ENCODE measurements at regions not wholly inside any gene's neighbourhood (a gene's known extent, or its start where the extent isn't known, plus 50 kb on each side); places are given as distances from the start of the nearest gene placed in this dataset.

DNA sequence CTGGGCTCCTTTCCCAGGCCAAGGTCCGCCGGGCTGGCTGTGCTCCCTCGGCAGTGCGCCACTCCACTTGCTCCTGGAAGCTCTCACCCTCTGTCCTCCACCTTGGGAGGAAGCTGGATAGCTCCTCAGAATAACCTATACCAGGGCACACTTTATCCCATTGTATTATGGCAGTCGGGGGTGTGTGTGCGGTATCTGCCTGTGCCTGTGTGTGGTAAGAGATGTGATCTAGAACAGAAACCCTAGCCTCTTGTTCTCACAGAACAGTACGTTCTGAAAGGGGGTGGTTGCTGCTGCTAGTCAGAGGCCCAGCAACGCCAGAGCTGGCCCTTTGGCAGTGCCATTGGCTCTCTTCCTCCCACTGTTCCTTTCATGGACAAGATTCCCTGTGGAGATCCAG is 168.4 kb downstream of the TBXT start:
- H3K4me3 ChIP-seq (ENCODE audit: low read depth, low read length), result no peak overlapping the region
- TF ChIP-seq, protein P1, sequence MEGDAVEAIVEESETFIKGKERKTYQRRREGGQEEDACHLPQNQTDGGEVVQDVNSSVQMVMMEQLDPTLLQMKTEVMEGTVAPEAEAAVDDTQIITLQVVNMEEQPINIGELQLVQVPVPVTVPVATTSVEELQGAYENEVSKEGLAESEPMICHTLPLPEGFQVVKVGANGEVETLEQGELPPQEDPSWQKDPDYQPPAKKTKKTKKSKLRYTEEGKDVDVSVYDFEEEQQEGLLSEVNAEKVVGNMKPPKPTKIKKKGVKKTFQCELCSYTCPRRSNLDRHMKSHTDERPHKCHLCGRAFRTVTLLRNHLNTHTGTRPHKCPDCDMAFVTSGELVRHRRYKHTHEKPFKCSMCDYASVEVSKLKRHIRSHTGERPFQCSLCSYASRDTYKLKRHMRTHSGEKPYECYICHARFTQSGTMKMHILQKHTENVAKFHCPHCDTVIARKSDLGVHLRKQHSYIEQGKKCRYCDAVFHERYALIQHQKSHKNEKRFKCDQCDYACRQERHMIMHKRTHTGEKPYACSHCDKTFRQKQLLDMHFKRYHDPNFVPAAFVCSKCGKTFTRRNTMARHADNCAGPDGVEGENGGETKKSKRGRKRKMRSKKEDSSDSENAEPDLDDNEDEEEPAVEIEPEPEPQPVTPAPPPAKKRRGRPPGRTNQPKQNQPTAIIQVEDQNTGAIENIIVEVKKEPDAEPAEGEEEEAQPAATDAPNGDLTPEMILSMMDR (IDR thresholded peaks at IDR 0.05; ENCODE audit: low read depth, low read length), result no peak

DNA sequence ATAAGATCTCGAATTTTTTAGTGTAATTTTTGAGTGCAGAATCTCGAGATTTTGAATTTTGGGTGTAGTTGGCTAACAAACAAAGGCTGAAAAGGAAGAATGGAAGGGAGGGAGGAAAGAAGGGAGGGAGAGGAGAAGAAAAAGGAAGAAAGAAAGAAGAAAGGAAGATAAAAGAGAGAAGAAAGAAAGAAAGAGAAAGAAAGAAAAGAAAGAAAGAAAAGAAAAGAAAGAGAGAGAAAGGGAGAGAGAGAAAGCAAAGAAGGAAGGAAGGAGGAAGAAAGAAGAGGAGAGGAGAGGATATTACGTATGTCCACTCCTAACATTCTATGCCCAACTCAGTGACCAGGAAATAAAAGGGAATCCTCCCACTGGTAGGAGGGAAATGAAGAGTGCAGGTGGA is 169.6 kb downstream of the TBXT start:
- no peak overlapping the region for H3K4me3 ChIP-seq (ENCODE audit: low read depth, low read length)
- TF ChIP-seq, protein P1 (IDR thresholded peaks at IDR 0.05; ENCODE audit: low read depth, low read length), result no peak

DNA sequence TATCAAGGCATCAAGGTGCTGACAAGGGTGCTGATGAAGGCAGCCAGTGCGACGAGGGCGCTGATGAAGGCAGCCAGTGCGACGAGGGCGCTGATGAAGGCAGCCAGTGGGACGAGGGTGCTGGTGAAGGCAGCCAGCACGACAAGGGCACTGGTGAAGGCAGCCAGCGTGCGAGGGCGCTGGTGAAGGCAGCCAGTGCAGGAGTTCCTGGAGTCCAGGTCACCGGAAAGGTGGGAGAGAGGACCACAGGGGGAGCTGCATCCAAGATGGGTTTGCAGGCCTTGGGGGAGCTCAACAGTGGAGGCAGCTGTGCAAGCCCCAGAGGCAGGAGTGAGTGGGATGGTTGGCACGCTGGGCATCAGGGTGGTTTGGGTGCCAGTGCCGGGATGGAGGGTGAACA is 176.3 kb downstream of the TBXT start:
- H3K4me3 ChIP-seq (ENCODE audit: low read depth, low read length), result no peak overlapping the region
- TF ChIP-seq, protein P1 (IDR thresholded peaks at IDR 0.05; ENCODE audit: low read depth, low read length), result no peak

DNA sequence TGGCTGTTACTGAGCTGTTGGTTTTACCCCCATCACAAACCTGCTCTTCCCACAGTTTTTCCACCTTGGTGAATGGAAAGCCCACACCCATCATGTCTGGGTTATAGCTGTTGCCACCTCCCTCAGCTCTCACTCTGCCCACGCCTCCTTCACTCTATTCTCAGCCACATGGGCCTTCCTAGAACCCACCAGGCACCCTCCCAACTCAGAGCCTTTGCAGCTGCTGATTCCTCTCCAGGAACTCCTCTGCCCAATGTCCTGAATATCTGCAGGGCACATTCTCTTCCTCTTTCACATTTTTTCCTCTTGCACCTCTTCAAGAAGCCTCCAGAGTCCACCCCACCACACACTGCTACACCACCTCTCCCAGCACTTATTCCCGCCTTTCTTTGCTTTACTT is 177.4 kb downstream of the TBXT start:
- no peak overlapping the region for H3K4me3 ChIP-seq (ENCODE audit: low read depth, low read length)
- TF ChIP-seq, protein P1 (IDR thresholded peaks at IDR 0.05; ENCODE audit: low read depth, low read length), result no peak

DNA sequence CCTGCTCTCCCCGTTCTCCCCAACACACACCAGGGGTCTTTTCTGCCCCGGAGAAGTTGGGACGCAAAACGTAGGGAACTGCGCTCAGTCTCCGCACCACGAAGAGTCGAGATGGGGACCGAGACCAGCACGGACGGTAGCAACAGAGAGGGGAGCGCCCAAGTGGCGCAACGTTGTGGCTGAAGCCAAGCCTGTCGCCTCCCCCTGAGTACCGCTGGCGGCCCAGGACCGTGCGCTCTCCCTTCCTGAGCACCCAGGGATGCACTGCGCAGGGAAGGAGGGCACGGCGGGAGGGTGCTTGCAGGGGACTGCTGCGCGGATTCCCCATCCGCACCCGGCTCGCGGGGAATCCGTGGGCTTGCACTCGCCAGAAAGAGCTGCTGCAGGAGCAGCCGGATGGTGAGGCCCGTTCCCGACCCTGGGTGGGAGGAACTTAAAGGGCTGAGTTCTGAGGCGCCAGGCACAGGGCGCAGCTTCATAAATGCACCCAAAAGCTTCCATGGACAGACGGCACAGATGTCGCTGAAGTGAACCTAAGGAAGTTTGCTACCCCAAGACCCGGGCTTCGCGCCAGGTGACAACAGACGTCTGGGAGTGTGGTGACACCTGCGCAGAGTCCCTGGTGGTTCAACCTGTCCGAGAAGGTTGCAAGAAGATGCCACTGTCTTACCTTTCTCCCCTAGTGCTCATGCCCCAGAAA is 178.7 kb downstream of the TBXT start:
- TF ChIP-seq, protein P1 (IDR thresholded peaks at IDR 0.05; ENCODE audit: low read depth, low read length), result no peak
- no peak overlapping the region; the same call in 1 of the 2 replicates for H3K4me3 ChIP-seq (ENCODE audit: low read depth, low read length)

DNA sequence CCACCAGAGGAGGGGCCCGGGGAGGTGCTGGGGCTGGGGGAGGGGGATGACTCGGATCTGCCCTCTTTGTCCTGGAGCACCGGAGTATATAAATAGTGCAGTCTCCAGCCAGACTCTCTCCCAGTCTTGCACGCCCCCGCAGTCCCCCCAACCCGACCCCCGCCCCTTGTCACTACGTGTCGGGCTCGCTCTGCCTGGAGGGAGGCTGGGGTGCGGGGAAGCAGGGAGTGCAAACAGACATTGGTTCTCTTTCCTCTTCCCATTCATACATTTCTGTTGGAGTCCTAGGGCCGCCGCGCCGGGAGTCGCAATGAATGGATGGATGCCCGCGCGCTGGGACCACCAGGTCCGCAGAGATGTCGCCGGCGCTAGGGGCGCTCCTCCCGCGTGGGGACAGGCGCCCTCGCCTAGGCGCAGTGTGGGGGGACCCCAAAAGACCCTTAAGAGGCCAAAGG is 179.3 kb downstream of the TBXT start:
- H3K4me3 ChIP-seq (ENCODE audit: low read depth, low read length), result peak overlapping the region; percentile 57
- TF ChIP-seq, protein P1 (IDR thresholded peaks at IDR 0.05; ENCODE audit: low read depth, low read length), result no peak

DNA sequence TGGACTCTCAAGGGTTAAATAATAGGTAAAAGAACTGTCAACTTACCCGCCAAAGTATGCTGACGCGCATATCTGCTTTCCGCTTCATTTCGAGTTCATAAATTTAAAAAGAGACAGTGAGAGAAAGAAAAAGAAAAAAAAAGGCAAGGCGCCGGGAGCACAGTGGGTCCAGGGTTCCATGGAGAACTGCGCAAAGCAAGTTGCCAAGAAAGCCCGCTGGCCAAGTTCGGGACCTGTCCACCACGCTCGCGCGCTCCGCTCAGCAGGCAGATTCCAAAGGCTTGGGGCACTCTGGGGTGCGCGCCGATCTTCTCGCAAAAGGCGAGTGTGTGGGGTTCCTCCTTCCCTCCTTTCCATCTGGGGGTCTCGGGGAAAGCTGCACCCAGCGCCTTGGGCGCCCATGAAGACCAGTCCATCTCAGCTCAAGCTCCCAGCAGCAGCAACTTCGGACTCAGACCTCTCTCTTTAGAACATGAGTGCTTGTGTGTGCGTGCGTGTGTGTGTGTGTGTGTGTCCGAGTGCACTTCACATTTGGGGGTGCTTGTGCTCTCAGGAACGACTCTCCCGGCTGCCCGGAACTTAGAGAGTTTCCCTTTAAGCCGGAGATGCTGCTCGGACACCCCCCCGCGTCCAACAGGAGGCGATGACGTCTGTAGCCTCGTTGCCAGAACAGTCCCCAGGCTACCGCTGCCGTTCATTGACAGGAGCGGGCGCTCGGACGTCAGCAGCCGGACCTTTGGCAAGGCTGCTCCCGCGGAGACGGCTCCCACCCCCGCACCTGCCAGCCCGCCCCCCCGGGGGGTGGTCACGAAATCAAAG is 180.0 kb downstream of the TBXT start:
- H3K4me3 ChIP-seq (ENCODE audit: low read depth, low read length), result peak overlapping the region; percentile 57
- TF ChIP-seq, protein P1 (IDR thresholded peaks at IDR 0.05; ENCODE audit: low read depth, low read length), result no peak

All from WI38 (cell line).